Endothelial cell (in vitro differentiated cells): ENCODE measurements at regions not wholly inside any gene's neighbourhood (a gene's known extent, or its start where the extent isn't known, plus 50 kb on each side); places are given as distances from the start of the nearest gene placed in this dataset.

Source experiments
- DNase-seq: peaks from one replicate; pipeline ENCODE4 v3.0.0; 2021; ENCODE audit warnings: low spot score
- H3K27ac Mint-ChIP-seq: one replicate; pipeline ENCODE4 v1.8.0; 2021; ENCODE audit warnings: mixed read lengths, inconsistent platforms; ENCODE audit not compliant: unreplicated experiment
- H3K27me3 Mint-ChIP-seq: one replicate; pipeline ENCODE4 v1.8.0; 2021; ENCODE audit warnings: mild to moderate bottlenecking, moderate library complexity, mixed read lengths, inconsistent platforms; ENCODE audit not compliant: unreplicated experiment
- H3K36me3 Mint-ChIP-seq: one replicate; pipeline ENCODE4 v1.8.0; 2021; ENCODE audit warnings: mild to moderate bottlenecking, low read depth, mixed read lengths, inconsistent platforms; ENCODE audit not compliant: unreplicated experiment
- H3K4me1 Mint-ChIP-seq: one replicate; pipeline ENCODE4 v1.8.0; 2021; ENCODE audit warnings: mild to moderate bottlenecking, mixed read lengths, inconsistent platforms; ENCODE audit not compliant: unreplicated experiment
- H3K4me3 Mint-ChIP-seq: one replicate; pipeline ENCODE4 v1.8.0; 2021; ENCODE audit warnings: mild to moderate bottlenecking, mixed read lengths, inconsistent platforms; ENCODE audit not compliant: unreplicated experiment
- H3K9me3 Mint-ChIP-seq: one replicate; pipeline ENCODE4 v1.8.0; 2021; ENCODE audit warnings: mixed read lengths, inconsistent platforms; ENCODE audit not compliant: unreplicated experiment
- TF ChIP-seq, protein P1 (sequence below): fragments of 200-600 bp; sonication (generic); IDR thresholded peaks from one replicate; pipeline ENCODE4 v1.5.0; 2021; ENCODE audit warnings: antibody characterized with exemption; ENCODE audit not compliant: unreplicated experiment

GRCh38 chr2:234300932-234301823, 195.7 kb downstream of the ARL4C start:
- Mint-ChIP-seq H3K4me3 (no peak overlapping the region), H3K36me3 (no peaks in the 10 kb centered on the region), H3K9me3 (no peaks in the 10 kb centered on the region), H3K27ac (no peak overlapping the region), H3K4me1 (peaks cover 8% of the 10 kb centered on the region), H3K27me3 (no peaks in the 10 kb centered on the region)
- TF ChIP-seq, protein P1, sequence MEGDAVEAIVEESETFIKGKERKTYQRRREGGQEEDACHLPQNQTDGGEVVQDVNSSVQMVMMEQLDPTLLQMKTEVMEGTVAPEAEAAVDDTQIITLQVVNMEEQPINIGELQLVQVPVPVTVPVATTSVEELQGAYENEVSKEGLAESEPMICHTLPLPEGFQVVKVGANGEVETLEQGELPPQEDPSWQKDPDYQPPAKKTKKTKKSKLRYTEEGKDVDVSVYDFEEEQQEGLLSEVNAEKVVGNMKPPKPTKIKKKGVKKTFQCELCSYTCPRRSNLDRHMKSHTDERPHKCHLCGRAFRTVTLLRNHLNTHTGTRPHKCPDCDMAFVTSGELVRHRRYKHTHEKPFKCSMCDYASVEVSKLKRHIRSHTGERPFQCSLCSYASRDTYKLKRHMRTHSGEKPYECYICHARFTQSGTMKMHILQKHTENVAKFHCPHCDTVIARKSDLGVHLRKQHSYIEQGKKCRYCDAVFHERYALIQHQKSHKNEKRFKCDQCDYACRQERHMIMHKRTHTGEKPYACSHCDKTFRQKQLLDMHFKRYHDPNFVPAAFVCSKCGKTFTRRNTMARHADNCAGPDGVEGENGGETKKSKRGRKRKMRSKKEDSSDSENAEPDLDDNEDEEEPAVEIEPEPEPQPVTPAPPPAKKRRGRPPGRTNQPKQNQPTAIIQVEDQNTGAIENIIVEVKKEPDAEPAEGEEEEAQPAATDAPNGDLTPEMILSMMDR, result no peak
- DNase-seq, result no peak

GRCh38 chr2:234300391-234300925, 196.4 kb downstream of the ARL4C start:
- no peaks in the 10 kb centered on the region for H3K36me3 Mint-ChIP-seq
- H3K27me3 Mint-ChIP-seq, result no peaks in the 10 kb centered on the region
- H3K4me1 Mint-ChIP-seq, result peaks cover 5% of the 10 kb centered on the region
- no peak for DNase-seq
- no peaks in the 10 kb centered on the region for H3K9me3 Mint-ChIP-seq
- H3K4me3 Mint-ChIP-seq, result no peak overlapping the region
- H3K27ac Mint-ChIP-seq, result no peak overlapping the region
- TF ChIP-seq, protein P1, result no peak

DNA sequence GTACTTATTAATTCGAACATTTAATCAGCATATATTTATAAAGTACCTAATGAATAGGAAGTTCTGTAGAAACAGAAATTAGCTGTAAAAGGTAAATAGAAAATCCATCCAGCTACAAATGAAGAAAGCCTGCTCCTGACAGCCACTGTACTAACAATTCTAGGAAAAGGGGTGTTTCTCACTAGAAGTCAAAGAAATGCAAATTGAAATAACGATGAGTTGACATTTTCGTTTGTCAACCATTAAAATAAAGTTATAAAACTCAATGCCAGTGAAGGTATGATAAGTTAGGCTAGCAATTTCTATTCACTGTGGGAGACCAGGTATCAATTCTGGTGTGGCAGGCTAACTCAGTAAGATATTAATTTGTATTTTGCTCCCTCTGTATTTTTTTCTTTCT, 198.0 kb downstream of the ARL4C start:
- no peak overlapping the region for H3K27ac Mint-ChIP-seq
- no peak for DNase-seq
- H3K9me3 Mint-ChIP-seq, result no peaks in the 10 kb centered on the region
- H3K27me3 Mint-ChIP-seq, result no peaks in the 10 kb centered on the region
- TF ChIP-seq, protein P1, result no peak
- H3K4me1 Mint-ChIP-seq, result no peaks in the 10 kb centered on the region
- no peak overlapping the region for H3K4me3 Mint-ChIP-seq
- H3K36me3 Mint-ChIP-seq, result no peaks in the 10 kb centered on the region

- no peak overlapping the region for H3K27ac Mint-ChIP-seq
- no peaks in the 10 kb centered on the region for H3K9me3 Mint-ChIP-seq
- H3K27me3 Mint-ChIP-seq, result no peaks in the 10 kb centered on the region
- TF ChIP-seq, protein P1, result no peak
- H3K36me3 Mint-ChIP-seq, result no peaks in the 10 kb centered on the region
- no peak for DNase-seq
- H3K4me3 Mint-ChIP-seq, result no peak overlapping the region
- H3K4me1 Mint-ChIP-seq, result peaks cover 2% of the 10 kb centered on the region
Observed at GRCh38 chr2:234296991-234297390, 199.9 kb downstream of the ARL4C start.

DNA sequence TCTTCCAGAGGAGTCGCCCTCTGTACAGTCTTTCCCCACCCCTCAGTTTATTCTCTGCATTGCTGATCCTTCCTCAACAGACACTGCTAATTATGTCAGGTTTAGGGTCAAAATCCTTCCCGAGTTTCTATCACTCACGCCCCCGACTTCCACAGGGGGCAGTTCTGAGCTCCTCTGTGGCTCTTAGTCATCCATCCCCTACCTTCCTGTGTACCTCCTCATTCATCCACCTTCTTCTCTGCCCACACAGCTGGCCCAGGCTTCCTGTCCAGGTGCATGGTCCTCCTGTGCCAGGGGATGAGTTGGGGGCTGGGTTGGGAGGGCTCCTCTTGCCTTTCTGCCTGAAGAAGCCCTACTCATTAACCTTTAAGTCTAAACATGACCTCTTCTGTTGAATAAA, 202.9 kb downstream of the ARL4C start:
- Mint-ChIP-seq H3K4me3 (no peak overlapping the region), H3K27me3 (peaks cover 2% of the 10 kb centered on the region), H3K4me1 (peaks cover 5% of the 10 kb centered on the region), H3K27ac (no peak overlapping the region), H3K9me3 (no peaks in the 10 kb centered on the region), H3K36me3 (no peaks in the 10 kb centered on the region)
- TF ChIP-seq, protein P1, result no peak
- no peak for DNase-seq
